ENCODE measurements at regions not wholly inside any gene's neighbourhood (a gene's known extent, or its start where the extent isn't known, plus 50 kb on each side); places are given as distances from the start of the nearest gene placed in this dataset.

DNA sequence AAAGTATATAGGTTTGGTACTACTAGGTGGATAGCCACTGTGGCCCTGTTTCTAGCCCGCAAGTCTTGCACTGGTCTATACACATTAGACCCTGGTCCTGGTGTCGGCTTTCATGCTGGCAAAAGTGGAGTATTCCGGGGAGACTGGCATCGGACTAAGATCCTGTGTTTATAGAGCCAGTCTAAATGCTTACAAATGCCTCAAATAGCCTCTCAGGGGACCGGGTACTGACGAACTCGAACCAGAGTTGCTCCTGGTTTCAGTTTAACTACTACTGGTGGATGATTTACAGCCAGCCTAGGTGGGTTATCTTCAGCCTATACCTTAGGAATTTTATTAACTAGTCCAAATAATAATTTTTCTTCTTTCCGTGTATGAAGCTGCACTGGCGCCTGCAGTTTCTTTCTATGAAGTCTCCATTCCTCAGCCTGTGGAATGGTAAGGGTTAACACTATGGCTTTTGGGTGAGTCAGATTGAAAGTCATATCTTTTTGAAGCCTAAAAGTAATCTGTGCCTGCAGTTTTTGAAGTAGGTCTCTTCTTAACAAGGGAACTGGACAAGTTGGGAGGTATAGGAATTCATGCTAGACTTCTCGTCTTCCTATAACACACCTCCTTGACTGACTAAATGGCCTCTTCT lies 51.3 kb downstream of the OR10H4 start:
- CTCF ChIA-PET = interaction anchor here (0.8 kb wide), 1 partner anchor 10 kb away, joined by 3 read pairs; no protein-coding TSS in a partner anchor

DNA sequence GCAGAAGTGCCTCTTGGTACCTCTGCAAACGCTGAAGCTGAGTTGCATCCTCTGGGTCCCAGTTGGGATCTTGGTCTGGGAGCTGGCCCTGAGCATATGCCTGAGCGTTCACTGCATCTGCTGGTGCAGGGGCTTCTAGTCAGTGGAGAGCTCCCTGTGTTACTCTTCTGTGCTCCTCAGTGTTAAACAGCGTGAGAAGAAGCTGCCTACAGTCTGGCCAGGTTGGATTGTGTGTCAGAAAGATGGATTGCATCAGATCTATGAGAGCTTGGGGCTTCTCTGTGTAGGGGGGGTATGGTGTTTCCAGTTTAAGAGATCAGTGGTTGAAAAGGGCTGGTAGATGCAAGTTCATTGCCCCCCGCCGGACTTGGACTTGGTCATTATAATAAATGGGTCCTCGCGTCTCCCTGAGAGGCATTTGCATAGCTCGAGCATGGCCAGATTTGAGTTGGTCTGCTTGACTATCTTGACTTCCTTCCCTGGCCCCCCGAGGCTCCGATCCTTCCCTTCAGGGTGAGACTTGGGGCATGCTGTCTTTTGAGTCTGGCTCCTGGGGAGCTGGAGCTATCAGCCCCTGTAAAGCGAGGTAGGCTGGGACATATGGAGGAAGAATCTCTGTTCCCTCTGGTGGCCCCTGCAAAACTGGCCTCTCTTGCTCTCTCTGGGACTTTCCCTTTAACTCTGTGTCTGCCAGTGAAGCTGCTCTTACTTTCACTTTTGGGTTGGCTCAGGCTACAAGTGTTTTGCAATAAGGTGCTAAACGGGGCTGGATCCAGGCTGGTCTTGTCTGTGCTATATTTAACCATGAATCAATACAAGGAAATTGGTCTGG lies 52.9 kb downstream of the OR10H4 start:
- Histone ChIP-seq H3K4me1 (ENCODE audit: insufficient read depth, low read length) (peaks cover 17% of the 10 kb centered on the region), H3K27ac (ENCODE audit: low read depth in 1 of 2, low read length in 2 of 2) (no peak overlapping the region), H3K27me3 (ENCODE audit: control insufficient read depth in 1 of 2, insufficient read depth in 2 of 2, low read length in 2 of 2) (no peaks in the 10 kb centered on the region), H3K36me3 (ENCODE audit: insufficient read depth, low read length) (no peaks in the 10 kb centered on the region), H3K4me3 (ENCODE audit: low read length) (peak overlapping the region; percentile 54), H3K9me3 (ENCODE audit: control insufficient read depth in 1 of 2, insufficient read depth in 1 of 2, low read length in 2 of 2) (no peaks in the 10 kb centered on the region)
- Mint-ChIP-seq H3K27ac (peak overlapping the region; percentile 61), H3K9me3 (no peaks in the 10 kb centered on the region), H3K4me1 (ENCODE audit: low read depth) (peaks cover 27% of the 10 kb centered on the region), H3K27me3 (no peaks in the 10 kb centered on the region), H3K36me3 (ENCODE audit: low read depth) (no peaks in the 10 kb centered on the region), H3K4me3 (peak overlapping the region; percentile 84)
- ChIA-PET CTCF (no interaction called here), POLR2A (interaction anchor here (1.0 to 1.3 kb wide), 2 partner anchors 74 to 165 kb away, joined by 3 to 6 read pairs; partner anchors contain the start of gene TPM4)
- DNase-seq (peak in 8 of 14 experiments; percentile 3 to 73 (median 30)), ATAC-seq (ENCODE audit: poor library complexity) (peak; percentile 83)
- intact Hi-C loops (cut with DNase I, micrococcal nuclease) = no loop called here
- TF ChIP-seq, protein P1, sequence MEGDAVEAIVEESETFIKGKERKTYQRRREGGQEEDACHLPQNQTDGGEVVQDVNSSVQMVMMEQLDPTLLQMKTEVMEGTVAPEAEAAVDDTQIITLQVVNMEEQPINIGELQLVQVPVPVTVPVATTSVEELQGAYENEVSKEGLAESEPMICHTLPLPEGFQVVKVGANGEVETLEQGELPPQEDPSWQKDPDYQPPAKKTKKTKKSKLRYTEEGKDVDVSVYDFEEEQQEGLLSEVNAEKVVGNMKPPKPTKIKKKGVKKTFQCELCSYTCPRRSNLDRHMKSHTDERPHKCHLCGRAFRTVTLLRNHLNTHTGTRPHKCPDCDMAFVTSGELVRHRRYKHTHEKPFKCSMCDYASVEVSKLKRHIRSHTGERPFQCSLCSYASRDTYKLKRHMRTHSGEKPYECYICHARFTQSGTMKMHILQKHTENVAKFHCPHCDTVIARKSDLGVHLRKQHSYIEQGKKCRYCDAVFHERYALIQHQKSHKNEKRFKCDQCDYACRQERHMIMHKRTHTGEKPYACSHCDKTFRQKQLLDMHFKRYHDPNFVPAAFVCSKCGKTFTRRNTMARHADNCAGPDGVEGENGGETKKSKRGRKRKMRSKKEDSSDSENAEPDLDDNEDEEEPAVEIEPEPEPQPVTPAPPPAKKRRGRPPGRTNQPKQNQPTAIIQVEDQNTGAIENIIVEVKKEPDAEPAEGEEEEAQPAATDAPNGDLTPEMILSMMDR (IDR thresholded peaks at IDR 0.05) = no peak

More for the DNA sequence above, 51.3 kb downstream of the OR10H4 start:
- H3K27me3 ChIP-seq (ENCODE audit: control insufficient read depth in 1 of 2, insufficient read depth in 2 of 2, low read length in 2 of 2) = no peaks in the 10 kb centered on the region
- H3K4me1 ChIP-seq (ENCODE audit: insufficient read depth, low read length) = peaks cover 17% of the 10 kb centered on the region
- no peaks in the 10 kb centered on the region for H3K36me3 ChIP-seq (ENCODE audit: insufficient read depth, low read length)
- H3K4me1 Mint-ChIP-seq (ENCODE audit: low read depth) = peaks cover 27% of the 10 kb centered on the region
- no peak overlapping the region for H3K27ac Mint-ChIP-seq
- no peak overlapping the region for H3K27ac ChIP-seq (ENCODE audit: low read depth in 1 of 2, low read length in 2 of 2)
- POLR2A ChIA-PET = no interaction called here
- ATAC-seq (ENCODE audit: poor library complexity) (no peak), DNase-seq (no peak)
- no peaks in the 10 kb centered on the region for H3K36me3 Mint-ChIP-seq (ENCODE audit: low read depth)
- no peaks in the 10 kb centered on the region for H3K9me3 Mint-ChIP-seq
- intact Hi-C loops (cut with DNase I, micrococcal nuclease) = no loop called here
- H3K27me3 Mint-ChIP-seq = no peaks in the 10 kb centered on the region
- H3K4me3 Mint-ChIP-seq = peak overlapping the region; percentile 16
- H3K9me3 ChIP-seq (ENCODE audit: control insufficient read depth in 1 of 2, insufficient read depth in 1 of 2, low read length in 2 of 2) = peaks cover 0 to 7% of the 10 kb centered on the region in 2 experiments
- TF ChIP-seq, protein P1 (IDR thresholded peaks at IDR 0.05) = no peak
- no peak overlapping the region for H3K4me3 ChIP-seq (ENCODE audit: low read length)

DNA sequence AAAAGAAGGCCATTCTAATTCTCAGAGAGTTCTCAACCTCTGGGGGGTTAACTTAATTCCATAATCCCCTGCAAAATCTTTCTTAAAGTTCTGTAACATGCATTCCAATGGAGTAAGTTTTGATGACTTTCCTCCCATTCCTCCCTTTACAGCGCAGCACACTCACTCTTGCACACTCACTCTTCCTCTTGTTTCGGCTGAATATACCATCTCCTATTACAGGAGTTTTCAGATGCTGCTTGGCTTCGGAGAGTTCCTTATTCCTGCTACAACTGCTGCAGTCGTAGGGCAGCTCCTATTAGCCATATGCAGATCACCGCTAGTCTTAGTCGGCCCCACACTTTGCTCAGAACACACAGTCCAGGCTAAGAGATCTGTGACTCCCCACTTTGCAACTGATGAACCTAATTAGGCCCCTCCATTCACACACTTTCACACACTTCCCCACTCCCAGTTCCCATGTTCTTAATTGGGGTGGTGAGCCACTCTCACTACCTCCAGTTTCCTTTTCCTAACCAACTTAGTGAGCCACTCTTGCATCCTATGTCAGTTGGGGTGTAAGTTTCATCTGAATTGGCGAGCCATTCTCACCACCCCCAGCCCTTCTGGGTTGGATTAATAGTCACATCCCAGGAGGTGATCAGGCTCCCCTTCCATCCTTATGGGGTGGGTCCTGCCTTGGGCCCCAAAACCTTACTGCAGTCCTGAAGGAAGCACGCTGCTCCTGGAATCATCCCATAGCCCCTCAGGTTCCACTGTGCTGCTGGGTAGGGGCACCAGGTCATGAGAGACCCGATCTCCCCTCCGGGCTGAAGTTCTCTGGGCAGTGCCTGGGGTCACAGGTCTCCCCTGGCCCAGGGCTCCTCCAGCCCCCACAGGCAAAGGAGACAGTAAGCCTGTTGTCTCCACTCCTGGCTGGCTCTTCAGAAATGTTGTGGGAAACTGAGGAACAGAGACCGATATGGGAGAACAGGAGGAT lies 53.9 kb downstream of the OR10H4 start:
- no peaks in the 10 kb centered on the region for H3K9me3 ChIP-seq (ENCODE audit: control insufficient read depth in 1 of 2, insufficient read depth in 1 of 2, low read length in 2 of 2)
- Mint-ChIP-seq H3K27me3 (no peaks in the 10 kb centered on the region), H3K4me1 (ENCODE audit: low read depth) (peaks cover 27% of the 10 kb centered on the region), H3K36me3 (ENCODE audit: low read depth) (no peaks in the 10 kb centered on the region), H3K4me3 (peak overlapping the region; percentile 84), H3K9me3 (no peaks in the 10 kb centered on the region), H3K27ac (peak overlapping the region; percentile 61)
- ChIA-PET POLR2A (interaction anchor here (1.3 kb wide), 1 partner anchor 166 kb away, joined by 6 read pairs; no protein-coding TSS in a partner anchor), CTCF (no interaction called here)
- ATAC-seq (ENCODE audit: poor library complexity) (no peak), DNase-seq (peak in 1 of 14 experiments; percentile 8)
- TF ChIP-seq, protein P1 (IDR thresholded peaks at IDR 0.05) = no peak
- intact Hi-C loops (cut with DNase I, micrococcal nuclease) = no loop called here
- H3K4me1 ChIP-seq (ENCODE audit: insufficient read depth, low read length) = peaks cover 17% of the 10 kb centered on the region
- no peaks in the 10 kb centered on the region for H3K36me3 ChIP-seq (ENCODE audit: insufficient read depth, low read length)
- no peaks in the 10 kb centered on the region for H3K27me3 ChIP-seq (ENCODE audit: control insufficient read depth in 1 of 2, insufficient read depth in 2 of 2, low read length in 2 of 2)
- no peak overlapping the region for H3K27ac ChIP-seq (ENCODE audit: low read depth in 1 of 2, low read length in 2 of 2)
- H3K4me3 ChIP-seq (ENCODE audit: low read length) = peak overlapping the region; percentile 54

All from CD4-positive, alpha-beta T cell (primary cell).